K562 (cell line): ENCODE measurements at regions not wholly inside any gene's neighbourhood (a gene's known extent, or its start where the extent isn't known, plus 50 kb on each side); places are given as distances from the start of the nearest gene placed in this dataset.

Experiments
- ATAC-seq: fragments of 200-7000 bp; cut with Tn5 transposase; 3 replicates; pipeline ENCODE4 v1.9.1; 2020; ENCODE audit warnings: moderate library complexity
- BruUV-seq: library from RNA; stranded (reverse); fragments of 400-500 nt; replicated peaks from 2 replicates; lab custom pipeline; 2021; lab: Mats Ljungman, UMichigan
- CTCF ChIA-PET: fragments of 300-600 bp; formaldehyde crosslinking; extraction: SDS; loops from one replicate; lab custom pipeline; 2021; ENCODE audit warnings: low intra/inter-chr PET ratio; lab: Yijun Ruan, JAX
- POLR2A ChIA-PET: fragments of 300-600, 350-650 bp; sonication (Branson Sonifier 250); formaldehyde crosslinking; extraction: SDS; loops from one replicate; lab custom pipeline; 2021; ENCODE audit warnings: antibody characterized with exemption, inconsistent platforms; lab: Yijun Ruan, JAX
- DNase-seq, 4 experiments: peaks; one replicate each; pipeline versions ENCODE4 v3.0.0 to v3.0.0-alpha.2; 2011 to 2018; ENCODE audit warnings: low spot score in 3 of 4, mixed read lengths in 3 of 4; ENCODE audit errors: extremely low read depth in 1 of 4
- FAIRE-seq: peaks from 2 replicates; lab custom pipeline; 2011; peaks lifted over from hg19 to GRCh38; lab: Jason Lieb, UNC
- H2AFZ ChIP-seq: 2 replicates; pipeline ENCODE4 v1.6.0; 2011; ENCODE audit warnings: low read depth, low read length, control low read depth, inconsistent platforms
- H3K27ac ChIP-seq: fragments of 200-600 bp; 3 replicates; pipeline ENCODE4 v1.8.0; 2011; ENCODE audit warnings: low read depth, mild to moderate bottlenecking, control low read depth, inconsistent platforms, low read length, moderate library complexity, mixed read lengths; ENCODE audit errors: extremely low read depth
- H3K27me3 ChIP-seq, 2 experiments: fragments of 300-600 bp in 1 of 2; 2 replicates in 1 of 2; 3 replicates in 1 of 2; pipeline versions ENCODE4 v1.6.0 to v1.8.0; 2011; ENCODE audit warnings: inconsistent platforms in 2 of 2, low read length in 2 of 2, mild to moderate bottlenecking in 1 of 2, mixed read lengths in 1 of 2, moderate library complexity in 1 of 2; ENCODE audit not compliant: control insufficient read depth in 2 of 2, insufficient read depth in 2 of 2
- H3K36me3 ChIP-seq: fragments of 300-600 bp; 3 replicates; pipeline ENCODE4 v1.8.0; 2011; ENCODE audit warnings: mild to moderate bottlenecking, low read length, inconsistent platforms; ENCODE audit not compliant: control insufficient read depth, insufficient read depth
- H3K4me1 ChIP-seq, 2 experiments: fragments of 200-600 bp in 1 of 2; replicated peaks in 1 of 2; 2 replicates in 1 of 2; 3 replicates in 1 of 2; pipeline versions ENCODE4 v1.5.1 to v1.8.0; 2011; ENCODE audit warnings: inconsistent platforms in 2 of 2, low read length in 2 of 2, mild to moderate bottlenecking in 1 of 2, mixed read lengths in 1 of 2, moderate library complexity in 1 of 2; ENCODE audit not compliant: control insufficient read depth in 2 of 2, insufficient read depth in 2 of 2
- H3K4me2 ChIP-seq: 2 replicates; pipeline ENCODE4 v1.6.1; 2011; ENCODE audit warnings: low read length, control low read depth, inconsistent platforms, mixed read lengths; ENCODE audit not compliant: insufficient read depth
- H3K4me3 ChIP-seq: fragments of 200-600 bp; sonication (generic), shearing (Covaris generic); 2 replicates; pipeline ENCODE4 v1.5.1; 2016; ENCODE audit warnings: control low read depth, inconsistent platforms
- H3K79me2 ChIP-seq: fragments of 200-600 bp; 3 replicates; pipeline ENCODE4 v1.8.0; 2011; ENCODE audit warnings: low read length, inconsistent platforms; ENCODE audit not compliant: control insufficient read depth, insufficient read depth
- H3K9ac ChIP-seq, 2 experiments: 2 replicates each; pipeline versions ENCODE4 v1.6.0 to v1.6.1; 2011; ENCODE audit warnings: low read depth in 2 of 2, low read length in 2 of 2, control low read depth in 1 of 2, inconsistent platforms in 1 of 2, mild to moderate bottlenecking in 1 of 2, mixed read lengths in 1 of 2; ENCODE audit not compliant: insufficient read depth in 1 of 2
- H3K9me1 ChIP-seq: one replicate; pipeline ENCODE4 v1.6.0; 2011; ENCODE audit warnings: inconsistent platforms, mild to moderate bottlenecking, low read length, moderate library complexity; ENCODE audit not compliant: control insufficient read depth, insufficient read depth
- H3K9me3 ChIP-seq: replicated peaks from 2 replicates; pipeline ENCODE4 v1.5.1; 2011; ENCODE audit warnings: low read depth, low read length, inconsistent platforms; ENCODE audit not compliant: control insufficient read depth, insufficient read depth
- H4K20me1 ChIP-seq: replicated peaks from 2 replicates; pipeline ENCODE4 v1.6.1; 2011; ENCODE audit warnings: low read length, inconsistent platforms, mixed read lengths; ENCODE audit not compliant: control insufficient read depth, insufficient read depth
- IRF2 ChIP-seq: sonication (generic); formaldehyde crosslinking; IDR thresholded peaks from 2 replicates; pipeline ENCODE4 v1.8.1; 2022; ENCODE audit warnings: mild to moderate bottlenecking, missing genetic modification reagents
- OTX1 ChIP-seq: fragments of 450-650 bp; formaldehyde crosslinking; IDR thresholded peaks from 2 replicates; pipeline ENCODE4 v1.4.0; 2022; ENCODE audit warnings: mild to moderate bottlenecking
- RBM39 ChIP-seq: fragments of 200-400 bp; formaldehyde crosslinking; optimal IDR thresholded peaks from 2 replicates; pipeline ENCODE3; 2018; ENCODE audit warnings: low read depth, low read length
- STAT5B ChIP-seq: fragments of 250-450 bp; sonication (Bioruptor Pico); IDR thresholded peaks from 2 replicates; pipeline ENCODE4 v1.8.0; 2021; ENCODE audit warnings: mild to moderate bottlenecking, inconsistent platforms
- ZNF12 ChIP-seq: sonication (generic); formaldehyde crosslinking; IDR thresholded peaks from 2 replicates; pipeline ENCODE4 v1.4.0; 2020; ENCODE audit warnings: mild to moderate bottlenecking, missing genetic modification reagents
- ZNF318 ChIP-seq, 2 experiments: fragments of 450-650 bp; IDR thresholded peaks; 2 replicates each; pipeline ENCODE4 v1.6.1; 2016; ENCODE audit warnings: mild to moderate bottlenecking in 2 of 2, borderline replicate concordance in 1 of 2, low read depth in 1 of 2, moderate library complexity in 1 of 2
- ZNF518B ChIP-seq: fragments of 250-450 bp; sonication (Bioruptor Pico); IDR thresholded peaks from 2 replicates; pipeline ENCODE4 v1.5.0; 2021; ENCODE audit warnings: mild to moderate bottlenecking, moderate library complexity
- WGBS: fragments of 100-300 bp; shearing (Covaris generic); methylation state at CpG from one replicate; pipeline ENCODE4 v1.1.6; 2016; ENCODE audit warnings: low coverage, mixed read lengths; ENCODE audit not compliant: insufficient coverage; ENCODE audit errors: missing lambda C conversion rate; 5-methylcytosine and 5-hydroxymethylcytosine counted together
- in situ Hi-C: fragments of 300-500 bp; cut with MboI; formaldehyde crosslinking; loops from 4 replicates; pipeline ENCODE4 v1.15.0; 2018; ENCODE audit warnings: inconsistent platforms, mixed read lengths
- intact Hi-C: fragments of 100-400 bp; cut with micrococcal nuclease; formaldehyde crosslinking; loops from 2 replicates; pipeline ENCODE4 v1.14.2; 2022

GRCh38 chr1:208756339-208756981 lies 512.3 kb upstream of the PLXNA2 start (continued):
- no peak for TF ChIP-seq ZNF518B (CRISPR knock-in tag)

GRCh38 chr1:208757846-208758245 lies 513.7 kb upstream of the PLXNA2 start:
- BruUV-seq = no TSS peak
- POLR2A ChIA-PET = no interaction called here
- H3K36me3 ChIP-seq = no peaks in the 10 kb centered on the region
- 0% methylated on average over 1 of the region's 1 CpG for WGBS
- in situ Hi-C loops = no loop called here
- H2AFZ ChIP-seq = no peak overlapping the region
- no peak overlapping the region for H3K27ac ChIP-seq
- H3K4me2 ChIP-seq = no peak overlapping the region
- no peaks in the 10 kb centered on the region for H3K27me3 ChIP-seq
- no peak overlapping the region for H3K4me3 ChIP-seq
- H4K20me1 ChIP-seq = no peaks in the 10 kb centered on the region
- ATAC-seq = no peak
- CTCF ChIA-PET = no interaction called here
- DNase-seq = no peak
- no peak for FAIRE-seq
- H3K9me1 ChIP-seq = no peaks in the 10 kb centered on the region
- H3K9me3 ChIP-seq = no peaks in the 10 kb centered on the region; the same call in 1 of the 2 replicates
- intact Hi-C loops = loop anchor here (2.0 to 5.0 kb wide), 2 partner anchors 65 to 209 kb away; no protein-coding TSS in a partner anchor
- H3K4me1 ChIP-seq = no peaks in the 10 kb centered on the region
- H3K79me2 ChIP-seq = no peaks in the 10 kb centered on the region
- no peak overlapping the region for H3K9ac ChIP-seq
- TF ChIP-seq RBM39 (no peak), IRF2 (CRISPR knock-in tag) (no peak), ZNF318 (IDR thresholded peaks at IDR 0.05; ENCODE audit: borderline replicate concordance in 1 of 2, low read depth in 1 of 2) (no peak), ZNF12 (no peak), OTX1 (CRISPR knock-in tag) (no peak), STAT5B (CRISPR knock-in tag) (no peak)
